SK-N-MC (cell line): ENCODE measurements at regions not wholly inside any gene's neighbourhood (a gene's known extent, or its start where the extent isn't known, plus 50 kb on each side); places are given as distances from the start of the nearest gene placed in this dataset.

Experiments
- EZH2 ChIP-seq: fragments of 200-600 bp; sonication (generic); IDR thresholded peaks from one replicate; pipeline ENCODE4 v1.6.1; 2017; ENCODE audit warnings: antibody characterized with exemption
- FOXP2 ChIP-seq: optimal IDR thresholded peaks from 2 replicates; pipeline ENCODE3; 2011; ENCODE audit warnings: mild to moderate bottlenecking, moderate library complexity; ENCODE audit not compliant: insufficient read depth; ENCODE audit errors: extremely low read length, control extremely low read depth
- POLR2AphosphoS5 ChIP-seq: IDR thresholded peaks from 2 replicates; pipeline ENCODE4 v1.6.1; 2012; ENCODE audit warnings: mild to moderate bottlenecking, low read depth, low read length, borderline replicate concordance

- TF ChIP-seq POLR2AphosphoS5 (no peak), EZH2 (no peak), FOXP2 (no peak)
Measured at GRCh38 chrX:114332766-114333165, 251.1 kb upstream of the HTR2C start.
